GM21528 (cell line): ENCODE measurements at regions not wholly inside any gene's neighbourhood (a gene's known extent, or its start where the extent isn't known, plus 50 kb on each side); places are given as distances from the start of the nearest gene placed in this dataset.
"Not testable (repeated sequence)": the region's sequence is repeated elsewhere in the genome, so short reads cannot be mapped to it uniquely, and the experiment has no call there.

ENCODE experiments used
- ATAC-seq: cut with Tn5 transposase; IDR thresholded peaks from one replicate; pipeline ENCODE4 v1.9.1; 2021; ENCODE audit warnings: mild to moderate bottlenecking, moderate library complexity; ENCODE audit not compliant: unreplicated experiment, low FRiP score

- ATAC-seq, result no peak
Observed at GRCh38 chr3:5463991-5464390, 276.5 kb downstream of the EDEM1 start.

- ATAC-seq, result no peak
Observed at GRCh38 chr3:5464649-5465048, 277.1 kb downstream of the EDEM1 start.

- no peak for ATAC-seq
Observed at GRCh38 chr3:5465183-5465582, 277.7 kb downstream of the EDEM1 start.

GRCh38 chr3:5466065-5466464 lies 278.6 kb downstream of the EDEM1 start:
- no peak for ATAC-seq

- no peak for ATAC-seq
Observed at GRCh38 chr3:5466717-5467116, 279.2 kb downstream of the EDEM1 start.

- ATAC-seq, result no peak
Observed at GRCh38 chr3:5473471-5473870, 286.0 kb downstream of the EDEM1 start.

GRCh38 chr3:5476403-5476802 lies 288.9 kb downstream of the EDEM1 start:
- no peak for ATAC-seq

GRCh38 chr3:5479229-5479799 lies 291.8 kb downstream of the EDEM1 start:
- ATAC-seq, result no peak

GRCh38 chr3:5480190-5480589 lies 292.7 kb downstream of the EDEM1 start:
- no peak for ATAC-seq

GRCh38 chr3:5485427-5485826 lies 297.9 kb downstream of the EDEM1 start:
- ATAC-seq, result peak; percentile 47

GRCh38 chr3:5488771-5489170 lies 301.3 kb downstream of the EDEM1 start:
- no peak for ATAC-seq

GRCh38 chr3:5489536-5489935 lies 302.0 kb downstream of the EDEM1 start:
- ATAC-seq, result peak; percentile 70

GRCh38 chr3:5494905-5495519 lies 307.5 kb downstream of the EDEM1 start:
- no peak for ATAC-seq

- no peak for ATAC-seq
Observed at GRCh38 chr3:5497497-5497896, 310.0 kb downstream of the EDEM1 start.

GRCh38 chr3:5498981-5499380 lies 311.5 kb downstream of the EDEM1 start:
- peak; percentile 40 for ATAC-seq

- peak; percentile 91 for ATAC-seq
Observed at GRCh38 chr3:5499404-5499803, 311.9 kb downstream of the EDEM1 start.

- ATAC-seq, result no peak
Observed at GRCh38 chr3:5503136-5503535, 315.6 kb downstream of the EDEM1 start.

- ATAC-seq, result no peak
Observed at GRCh38 chr3:5504135-5504534, 316.6 kb downstream of the EDEM1 start.

- ATAC-seq, result no peak
Observed at GRCh38 chr3:5505163-5505562, 317.7 kb downstream of the EDEM1 start.

- no peak for ATAC-seq
Observed at GRCh38 chr3:5505997-5506396, 318.5 kb downstream of the EDEM1 start.

- not testable (repeated sequence) for ATAC-seq
Observed at GRCh38 chr3:5508860-5509259, 321.4 kb downstream of the EDEM1 start.

GRCh38 chr3:5510300-5510699 lies 322.8 kb downstream of the EDEM1 start:
- no peak for ATAC-seq

- ATAC-seq, result no peak
Observed at GRCh38 chr3:5517921-5518320, 330.4 kb downstream of the EDEM1 start.
